ENCODE measurements at regions not wholly inside any gene's neighbourhood (a gene's known extent, or its start where the extent isn't known, plus 50 kb on each side); places are given as distances from the start of the nearest gene placed in this dataset.
"Not testable (repeated sequence)": the region's sequence is repeated elsewhere in the genome, so short reads cannot be mapped to it uniquely, and the experiment has no call there.

DNA sequence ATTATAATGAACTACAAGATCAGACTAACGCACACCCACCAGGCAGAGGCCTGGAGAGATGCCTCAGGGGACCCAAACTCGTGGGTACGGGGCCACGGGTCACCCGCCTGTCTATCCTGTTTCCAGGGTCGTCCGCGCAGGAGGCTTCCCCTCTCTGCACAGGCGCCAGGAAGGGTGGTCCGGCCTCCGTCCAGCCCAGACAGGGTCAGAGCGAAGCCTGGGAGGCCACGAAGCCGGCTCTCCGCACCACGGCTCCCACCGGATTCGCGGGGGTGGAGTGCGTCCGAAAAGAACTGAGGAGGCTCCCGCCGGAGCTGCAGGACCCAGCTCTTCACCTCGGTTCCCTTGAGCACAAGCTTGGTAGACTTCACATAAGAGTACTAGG, 1425.9 kb downstream of the FOXD4L5 start:
- TF ChIP-seq L3MBTL2 (IDR thresholded peaks at IDR 0.05); MAX (CRISPR knock-in tag; IDR thresholded peaks at IDR 0.05); CTCF (IDR thresholded peaks at IDR 0.05 in 2 of 3, conservative IDR thresholded peaks at IDR 0.05 in 1 of 3; ENCODE audit: insufficient read depth in 2 of 3, low read depth in 1 of 3, low read length in 3 of 3); TCF7L2 (IDR thresholded peaks at IDR 0.05; ENCODE audit: low read depth, low read length); ZNF274 (IDR thresholded peaks at IDR 0.05; ENCODE audit: borderline replicate concordance, low read depth, low read length); MEF2A (IDR thresholded peaks at IDR 0.05; ENCODE audit: control insufficient read depth, low read depth, low read length); EZH2 (IDR thresholded peaks at IDR 0.05; ENCODE audit: borderline replicate concordance, low read depth, low read length): not testable (repeated sequence)
- TF ChIP-seq, protein P1, sequence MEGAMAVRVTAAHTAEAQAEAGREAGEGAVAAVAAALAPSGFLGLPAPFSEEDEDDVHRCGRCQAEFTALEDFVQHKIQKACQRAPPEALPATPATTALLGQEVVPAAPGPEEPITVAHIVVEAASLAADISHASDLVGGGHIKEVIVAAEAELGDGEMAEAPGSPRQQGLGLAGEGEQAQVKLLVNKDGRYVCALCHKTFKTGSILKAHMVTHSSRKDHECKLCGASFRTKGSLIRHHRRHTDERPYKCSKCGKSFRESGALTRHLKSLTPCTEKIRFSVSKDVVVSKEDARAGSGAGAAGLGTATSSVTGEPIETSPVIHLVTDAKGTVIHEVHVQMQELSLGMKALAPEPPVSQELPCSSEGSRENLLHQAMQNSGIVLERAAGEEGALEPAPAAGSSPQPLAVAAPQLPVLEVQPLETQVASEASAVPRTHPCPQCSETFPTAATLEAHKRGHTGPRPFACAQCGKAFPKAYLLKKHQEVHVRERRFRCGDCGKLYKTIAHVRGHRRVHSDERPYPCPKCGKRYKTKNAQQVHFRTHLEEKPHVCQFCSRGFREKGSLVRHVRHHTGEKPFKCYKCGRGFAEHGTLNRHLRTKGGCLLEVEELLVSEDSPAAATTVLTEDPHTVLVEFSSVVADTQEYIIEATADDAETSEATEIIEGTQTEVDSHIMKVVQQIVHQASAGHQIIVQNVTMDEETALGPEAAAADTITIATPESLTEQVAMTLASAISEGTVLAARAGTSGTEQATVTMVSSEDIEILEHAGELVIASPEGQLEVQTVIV (CRISPR knock-in tag; IDR thresholded peaks at IDR 0.05; ENCODE audit: borderline replicate concordance): not testable (repeated sequence)
